ENCODE measurements at regions not wholly inside any gene's neighbourhood (a gene's known extent, or its start where the extent isn't known, plus 50 kb on each side); places are given as distances from the start of the nearest gene placed in this dataset.

DNA sequence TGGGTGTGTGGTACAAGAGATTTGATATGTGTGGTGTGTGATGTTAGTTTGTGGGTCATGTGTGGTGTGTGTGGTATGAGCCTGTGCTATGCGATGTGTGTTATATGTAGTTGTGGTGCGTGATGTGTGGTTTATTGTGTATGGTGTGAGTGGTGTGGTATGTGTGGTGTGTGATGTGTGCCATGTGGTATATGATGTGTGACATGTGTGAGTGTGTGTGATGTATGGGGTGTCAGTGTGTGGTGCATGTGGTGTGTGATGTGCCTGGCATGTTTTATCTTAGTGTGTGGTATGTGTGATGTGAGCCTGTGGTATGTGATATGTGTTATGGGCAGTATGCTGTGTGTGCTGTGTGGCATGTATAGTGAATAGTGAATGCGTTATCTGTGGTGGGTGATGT lies 273.0 kb upstream of the IRX1 start:
- H3K79me2 ChIP-seq (ENCODE audit: low read length) = no peaks in the 10 kb centered on the region
- no peak overlapping the region for H3K9ac ChIP-seq (ENCODE audit: low read length)

GRCh38 chr5:3321923-3322322 lies 273.7 kb upstream of the IRX1 start:
- no peaks in the 10 kb centered on the region for H4K20me1 ChIP-seq (ENCODE audit: insufficient read depth, low read depth, low read length)
- H3K9me3 ChIP-seq (ENCODE audit: low read length) = peaks cover 27% of the 10 kb centered on the region
- H3K36me3 ChIP-seq (ENCODE audit: insufficient read depth, low read length) = no peaks in the 10 kb centered on the region
- no peak overlapping the region for H3K4me2 ChIP-seq (ENCODE audit: low read depth, low read length, poor library complexity, severe bottlenecking)
- no peak overlapping the region for H3K9ac ChIP-seq (ENCODE audit: low read length)
- H3K4me3 ChIP-seq (ENCODE audit: low read length) = no peak overlapping the region
- DNase-seq = no peak
- H2AFZ ChIP-seq (ENCODE audit: low read length) = no peak overlapping the region
- H3K27ac ChIP-seq (ENCODE audit: low read length) = no peak overlapping the region
- no peaks in the 10 kb centered on the region for H3K27me3 ChIP-seq (ENCODE audit: low read length)
- no peaks in the 10 kb centered on the region for H3K4me1 ChIP-seq (ENCODE audit: low read length)
- no peaks in the 10 kb centered on the region for H3K9me2 ChIP-seq (replicated peaks; ENCODE audit: insufficient read depth, low read length)
- H3K79me2 ChIP-seq (ENCODE audit: low read length) = no peaks in the 10 kb centered on the region

More for the DNA sequence above, 273.0 kb upstream of the IRX1 start:
- H3K4me3 ChIP-seq (ENCODE audit: low read length) = no peak overlapping the region
- H4K20me1 ChIP-seq (ENCODE audit: insufficient read depth, low read depth, low read length) = no peaks in the 10 kb centered on the region
- H3K4me2 ChIP-seq (ENCODE audit: low read depth, low read length, poor library complexity, severe bottlenecking) = no peak overlapping the region
- H3K36me3 ChIP-seq (ENCODE audit: insufficient read depth, low read length) = no peaks in the 10 kb centered on the region
- no peaks in the 10 kb centered on the region for H3K9me2 ChIP-seq (replicated peaks; ENCODE audit: insufficient read depth, low read length)
- H3K27me3 ChIP-seq (ENCODE audit: low read length) = no peaks in the 10 kb centered on the region
- peaks cover 29% of the 10 kb centered on the region for H3K9me3 ChIP-seq (ENCODE audit: low read length)
- H2AFZ ChIP-seq (ENCODE audit: low read length) = no peak overlapping the region
- no peaks in the 10 kb centered on the region for H3K4me1 ChIP-seq (ENCODE audit: low read length)
- DNase-seq = no peak
- H3K27ac ChIP-seq (ENCODE audit: low read length) = no peak overlapping the region

- H3K79me2 ChIP-seq (ENCODE audit: low read length) = no peaks in the 10 kb centered on the region
- H3K36me3 ChIP-seq (ENCODE audit: insufficient read depth, low read length) = no peaks in the 10 kb centered on the region
- no peak overlapping the region for H3K4me2 ChIP-seq (ENCODE audit: low read depth, low read length, poor library complexity, severe bottlenecking)
- no peak overlapping the region for H3K9ac ChIP-seq (ENCODE audit: low read length)
- H2AFZ ChIP-seq (ENCODE audit: low read length) = no peak overlapping the region
- H3K4me1 ChIP-seq (ENCODE audit: low read length) = no peaks in the 10 kb centered on the region
- H3K9me2 ChIP-seq (replicated peaks; ENCODE audit: insufficient read depth, low read length) = no peaks in the 10 kb centered on the region
- no peaks in the 10 kb centered on the region for H4K20me1 ChIP-seq (ENCODE audit: insufficient read depth, low read depth, low read length)
- H3K9me3 ChIP-seq (ENCODE audit: low read length) = peaks cover 27% of the 10 kb centered on the region
- no peak overlapping the region for H3K27ac ChIP-seq (ENCODE audit: low read length)
- DNase-seq = no peak
- no peak overlapping the region for H3K4me3 ChIP-seq (ENCODE audit: low read length)
- no peaks in the 10 kb centered on the region for H3K27me3 ChIP-seq (ENCODE audit: low read length)
Measured at GRCh38 chr5:3321119-3321760, 274.4 kb upstream of the IRX1 start.

DNA sequence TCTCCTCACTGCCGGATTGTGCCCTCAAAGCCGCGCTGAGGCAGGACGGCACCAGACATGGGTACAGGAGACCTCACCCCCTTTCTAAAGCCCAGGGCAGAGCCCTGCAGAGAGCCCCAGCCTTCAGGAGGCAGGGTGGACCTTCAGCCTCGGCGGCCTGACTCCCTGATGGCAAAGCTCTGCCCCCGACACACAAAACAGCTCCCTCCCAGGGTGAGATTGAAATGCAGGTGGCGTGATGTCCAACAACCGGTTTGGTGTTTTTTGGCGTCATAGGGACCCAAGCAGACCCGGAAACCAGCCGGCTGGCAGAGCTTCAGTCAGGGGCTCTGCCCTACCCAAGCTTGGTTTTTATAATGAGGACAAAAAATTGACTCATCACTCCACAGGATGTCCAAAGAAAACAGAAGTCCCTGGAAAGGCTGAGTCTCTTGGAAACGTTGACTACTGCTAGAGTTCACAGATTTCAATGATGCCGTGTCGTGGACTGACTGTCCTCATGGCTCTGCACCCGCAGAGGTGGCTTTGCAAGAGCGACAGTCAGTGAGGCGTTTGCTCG lies 275.2 kb upstream of the IRX1 start:
- no peak overlapping the region for H3K4me2 ChIP-seq (ENCODE audit: low read depth, low read length, poor library complexity, severe bottlenecking)
- no peaks in the 10 kb centered on the region for H3K9me2 ChIP-seq (replicated peaks; ENCODE audit: insufficient read depth, low read length)
- H3K79me2 ChIP-seq (ENCODE audit: low read length) = no peaks in the 10 kb centered on the region
- peaks cover 22% of the 10 kb centered on the region for H3K9me3 ChIP-seq (ENCODE audit: low read length)
- DNase-seq = no peak
- H3K36me3 ChIP-seq (ENCODE audit: insufficient read depth, low read length) = no peaks in the 10 kb centered on the region
- no peak overlapping the region for H3K27ac ChIP-seq (ENCODE audit: low read length)
- no peaks in the 10 kb centered on the region for H3K4me1 ChIP-seq (ENCODE audit: low read length)
- H3K9ac ChIP-seq (ENCODE audit: low read length) = no peak overlapping the region
- H3K4me3 ChIP-seq (ENCODE audit: low read length) = no peak overlapping the region
- no peaks in the 10 kb centered on the region for H3K27me3 ChIP-seq (ENCODE audit: low read length)
- H2AFZ ChIP-seq (ENCODE audit: low read length) = no peak overlapping the region
- H4K20me1 ChIP-seq (ENCODE audit: insufficient read depth, low read depth, low read length) = no peaks in the 10 kb centered on the region

DNA sequence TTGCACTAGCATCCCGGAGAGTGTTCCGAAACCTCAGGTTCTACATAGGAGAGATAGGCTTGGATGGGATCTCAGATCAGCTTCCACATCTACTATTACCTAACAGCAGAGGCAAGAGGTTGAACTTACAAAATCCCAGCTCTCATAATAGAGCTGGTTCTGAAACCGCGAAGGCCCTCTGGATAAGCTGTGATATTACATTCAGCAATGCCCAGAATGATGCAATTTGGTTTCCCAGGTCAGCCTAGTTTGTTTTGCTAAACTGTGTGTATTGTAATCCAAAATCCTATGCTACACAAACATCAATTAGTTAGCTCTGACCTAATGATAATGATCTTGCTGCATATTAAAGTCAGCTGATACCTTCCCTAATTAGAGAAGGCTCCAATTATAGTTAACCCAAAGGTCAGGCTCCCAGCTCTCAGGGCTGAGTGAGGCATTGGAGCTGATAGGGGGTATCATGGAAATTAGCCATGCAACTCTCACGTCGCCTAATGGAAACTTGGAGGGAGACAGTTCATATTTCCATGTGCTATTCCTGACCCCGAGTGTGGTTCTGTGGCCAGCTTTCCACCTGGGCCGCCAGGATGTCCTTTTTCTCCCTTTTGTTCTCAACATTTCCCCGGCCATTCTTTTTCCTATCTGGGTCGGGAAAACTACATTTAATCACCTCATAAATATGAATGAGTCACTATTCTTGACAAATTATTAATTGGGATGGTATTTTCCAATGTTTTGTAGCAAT lies 278.4 kb upstream of the IRX1 start:
- Histone ChIP-seq H2AFZ (ENCODE audit: low read length) (no peak overlapping the region), H3K79me2 (ENCODE audit: low read length) (no peaks in the 10 kb centered on the region), H3K9me3 (ENCODE audit: low read length) (peaks cover 9% of the 10 kb centered on the region; the same call in 1 of the 2 replicates), H3K4me2 (ENCODE audit: low read depth, low read length, poor library complexity, severe bottlenecking) (no peak overlapping the region), H3K36me3 (ENCODE audit: insufficient read depth, low read length) (no peaks in the 10 kb centered on the region), H3K4me3 (ENCODE audit: low read length) (no peak overlapping the region), H3K27ac (ENCODE audit: low read length) (no peak overlapping the region), H3K4me1 (ENCODE audit: low read length) (no peaks in the 10 kb centered on the region), H3K27me3 (ENCODE audit: low read length) (no peaks in the 10 kb centered on the region), H3K9me2 (replicated peaks; ENCODE audit: insufficient read depth, low read length) (no peaks in the 10 kb centered on the region), H3K9ac (ENCODE audit: low read length) (no peak overlapping the region), H4K20me1 (ENCODE audit: insufficient read depth, low read depth, low read length) (no peaks in the 10 kb centered on the region)
- no peak for DNase-seq

- H3K9ac ChIP-seq (ENCODE audit: low read length) = no peak overlapping the region
- H3K27me3 ChIP-seq (ENCODE audit: low read length) = no peaks in the 10 kb centered on the region
- H3K4me3 ChIP-seq (ENCODE audit: low read length) = no peak overlapping the region
- H3K9me2 ChIP-seq (replicated peaks; ENCODE audit: insufficient read depth, low read length) = no peaks in the 10 kb centered on the region
- no peaks in the 10 kb centered on the region for H3K4me1 ChIP-seq (ENCODE audit: low read length)
- no peaks in the 10 kb centered on the region for H3K79me2 ChIP-seq (ENCODE audit: low read length)
- no peak overlapping the region for H3K4me2 ChIP-seq (ENCODE audit: low read depth, low read length, poor library complexity, severe bottlenecking)
- DNase-seq = no peak
- H2AFZ ChIP-seq (ENCODE audit: low read length) = no peak overlapping the region
- no peak overlapping the region for H3K27ac ChIP-seq (ENCODE audit: low read length)
- H3K9me3 ChIP-seq (ENCODE audit: low read length) = peaks cover 9% of the 10 kb centered on the region; the same call in 1 of the 2 replicates
- H4K20me1 ChIP-seq (ENCODE audit: insufficient read depth, low read depth, low read length) = no peaks in the 10 kb centered on the region
- no peaks in the 10 kb centered on the region for H3K36me3 ChIP-seq (ENCODE audit: insufficient read depth, low read length)
Measured at GRCh38 chr5:3313569-3313968, 282.1 kb upstream of the IRX1 start.

DNA sequence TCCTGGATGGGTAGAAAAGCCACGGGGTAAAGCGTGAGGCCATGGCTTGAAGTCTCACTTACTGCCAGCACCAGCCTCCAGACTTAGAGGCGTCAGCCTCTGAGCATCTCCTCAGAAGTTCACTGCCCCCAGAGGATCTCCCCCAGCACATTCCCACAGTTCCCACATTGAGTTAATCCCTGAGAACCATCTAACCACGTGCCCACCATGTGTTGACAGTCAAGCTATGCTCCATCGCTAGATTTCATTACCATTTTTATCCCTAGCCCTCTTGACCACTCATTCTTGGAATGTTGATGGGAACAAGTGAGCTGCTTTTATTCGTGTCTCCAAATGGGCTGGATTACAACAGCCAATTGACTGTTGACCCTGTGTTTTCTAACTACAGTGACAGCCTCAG lies 283.3 kb upstream of the IRX1 start:
- no peaks in the 10 kb centered on the region for H3K9me2 ChIP-seq (replicated peaks; ENCODE audit: insufficient read depth, low read length)
- H3K27ac ChIP-seq (ENCODE audit: low read length) = no peak overlapping the region
- H3K79me2 ChIP-seq (ENCODE audit: low read length) = no peaks in the 10 kb centered on the region
- H2AFZ ChIP-seq (ENCODE audit: low read length) = no peak overlapping the region
- H3K4me3 ChIP-seq (ENCODE audit: low read length) = no peak overlapping the region
- H3K27me3 ChIP-seq (ENCODE audit: low read length) = no peaks in the 10 kb centered on the region
- no peak for DNase-seq
- H3K4me1 ChIP-seq (ENCODE audit: low read length) = no peaks in the 10 kb centered on the region
- H3K4me2 ChIP-seq (ENCODE audit: low read depth, low read length, poor library complexity, severe bottlenecking) = no peak overlapping the region
- H3K9me3 ChIP-seq (ENCODE audit: low read length) = peaks cover 9% of the 10 kb centered on the region; the same call in 1 of the 2 replicates
- no peaks in the 10 kb centered on the region for H4K20me1 ChIP-seq (ENCODE audit: insufficient read depth, low read depth, low read length)
- H3K9ac ChIP-seq (ENCODE audit: low read length) = no peak overlapping the region
- H3K36me3 ChIP-seq (ENCODE audit: insufficient read depth, low read length) = no peaks in the 10 kb centered on the region

DNA sequence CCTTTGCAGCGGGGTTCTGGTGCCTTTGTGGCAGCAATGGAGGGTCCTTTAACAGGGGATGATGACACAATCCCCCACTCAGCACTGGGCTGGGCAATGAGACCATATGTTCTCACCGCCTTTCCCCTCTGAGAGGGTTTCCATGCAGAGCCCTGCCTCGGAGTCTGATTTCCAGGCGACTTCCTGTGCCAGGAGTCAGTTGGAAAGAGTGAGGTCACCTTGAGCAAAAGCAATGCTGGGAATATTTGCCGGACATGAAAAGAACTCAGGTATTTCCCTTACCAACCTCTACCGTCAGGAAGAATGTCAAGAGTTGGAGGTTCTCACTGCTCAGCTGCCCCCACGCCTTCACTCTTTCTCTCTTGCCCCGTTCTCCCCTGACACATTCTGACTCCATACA lies 284.2 kb upstream of the IRX1 start:
- Histone ChIP-seq H3K9me3 (ENCODE audit: low read length) (peaks cover 9% of the 10 kb centered on the region; the same call in 1 of the 2 replicates), H3K36me3 (ENCODE audit: insufficient read depth, low read length) (no peaks in the 10 kb centered on the region), H3K4me3 (ENCODE audit: low read length) (no peak overlapping the region), H3K79me2 (ENCODE audit: low read length) (no peaks in the 10 kb centered on the region), H2AFZ (ENCODE audit: low read length) (no peak overlapping the region), H3K27ac (ENCODE audit: low read length) (no peak overlapping the region), H3K27me3 (ENCODE audit: low read length) (no peaks in the 10 kb centered on the region), H4K20me1 (ENCODE audit: insufficient read depth, low read depth, low read length) (no peaks in the 10 kb centered on the region), H3K4me2 (ENCODE audit: low read depth, low read length, poor library complexity, severe bottlenecking) (no peak overlapping the region), H3K9ac (ENCODE audit: low read length) (no peak overlapping the region), H3K9me2 (replicated peaks; ENCODE audit: insufficient read depth, low read length) (no peaks in the 10 kb centered on the region), H3K4me1 (ENCODE audit: low read length) (no peaks in the 10 kb centered on the region)
- no peak for DNase-seq

Measured in Karpas-422 (cell line).